HT1080 (cell line): ENCODE measurements at regions not wholly inside any gene's neighbourhood (a gene's known extent, or its start where the extent isn't known, plus 50 kb on each side); places are given as distances from the start of the nearest gene placed in this dataset.

Experiments
- DNase-seq: peaks from one replicate; pipeline ENCODE4 v3.0.0-alpha.2; 2015; ENCODE audit warnings: low read depth

DNA sequence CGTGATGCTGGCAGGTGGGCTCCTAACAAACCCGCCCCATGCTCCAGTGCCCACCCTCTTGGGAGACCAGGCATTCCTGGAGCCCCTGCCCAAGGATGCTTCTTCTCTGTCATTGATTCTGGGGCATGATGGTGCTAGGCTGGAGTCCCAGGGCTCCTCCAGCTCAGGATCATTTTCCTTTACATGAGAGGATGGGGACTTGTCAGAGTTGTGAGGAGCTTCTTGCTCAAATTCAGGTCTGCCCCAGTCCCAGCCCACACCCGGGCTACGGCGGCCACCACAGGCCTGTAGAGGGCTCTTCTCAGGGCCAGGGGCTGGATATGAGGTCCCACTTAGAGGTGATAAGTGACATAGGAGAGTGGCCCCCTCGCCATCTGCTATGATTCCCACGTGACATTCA lies 141.1 kb upstream of the COPS8 start:
- DNase-seq, result no peak

DNA sequence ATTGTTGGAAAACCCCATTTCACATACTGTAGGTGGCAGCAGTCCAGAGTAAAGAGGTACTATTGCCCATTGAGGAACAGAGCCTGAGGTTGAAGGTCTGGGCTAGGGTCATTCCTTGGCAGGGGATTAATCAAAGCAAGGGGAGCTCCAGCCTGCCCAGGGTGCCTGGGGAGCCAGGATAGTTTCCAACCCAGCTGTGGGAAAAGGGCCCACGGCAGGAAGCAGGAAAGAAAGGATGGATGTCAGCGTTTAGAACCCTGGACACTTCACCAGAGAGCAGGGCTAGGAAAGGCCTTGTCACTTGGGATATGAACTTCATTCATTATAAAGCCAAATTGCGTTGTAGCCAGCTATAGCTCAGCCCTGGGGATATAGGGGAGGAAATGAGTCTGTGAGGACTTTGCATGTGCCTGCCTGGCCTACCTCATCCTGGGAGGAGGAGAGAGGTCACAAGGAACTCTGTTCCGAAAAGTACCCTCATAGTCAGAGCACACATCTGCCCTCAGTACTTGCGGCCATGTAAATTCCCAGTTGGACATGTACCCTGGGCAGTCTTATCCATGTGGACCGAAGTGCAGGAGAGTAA lies 140.2 kb upstream of the COPS8 start:
- DNase-seq, result no peak

- peak; percentile 13 for DNase-seq
Measured at GRCh38 chr2:236946871-236947270, 138.8 kb upstream of the COPS8 start.

DNA sequence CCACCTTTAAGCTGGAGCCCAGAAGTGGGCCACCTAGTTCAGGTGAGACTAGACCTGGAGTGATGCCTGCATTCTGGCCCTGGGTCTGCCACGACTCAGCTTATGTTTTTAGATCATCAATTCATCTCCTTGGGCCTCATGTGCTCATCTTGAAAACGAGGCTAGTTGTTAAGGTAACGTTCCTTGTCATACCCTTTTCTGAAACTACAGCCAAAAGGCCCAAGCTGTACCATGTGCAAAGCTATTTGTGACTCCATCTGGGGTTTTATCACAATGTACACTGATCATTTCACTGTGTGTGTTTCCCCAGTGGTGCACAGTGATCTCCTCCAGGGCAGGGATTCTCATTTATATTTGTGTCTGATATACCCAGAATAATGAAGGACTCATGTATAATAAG lies 138.4 kb upstream of the COPS8 start:
- DNase-seq, result no peak

DNA sequence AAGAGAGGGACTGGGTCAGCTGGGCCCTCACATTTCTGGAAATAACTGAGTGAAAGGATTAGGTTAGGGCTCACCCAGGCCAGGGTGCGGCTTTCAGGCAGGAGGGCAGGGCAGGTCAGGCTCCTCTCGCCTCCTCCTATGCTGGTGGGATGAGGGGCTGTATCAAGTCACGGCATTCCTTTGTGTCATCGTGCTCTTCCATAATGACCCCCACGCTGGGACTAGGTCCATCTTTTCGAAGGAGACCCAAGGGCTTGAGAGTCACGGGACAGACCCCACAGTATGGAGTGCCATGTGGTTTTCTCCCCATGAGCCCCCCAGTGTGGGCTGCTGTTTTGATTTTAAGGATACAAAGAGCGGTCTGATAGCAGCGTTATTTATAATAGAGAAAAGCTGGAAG lies 137.8 kb upstream of the COPS8 start:
- DNase-seq, result no peak

- DNase-seq, result no peak
Measured at GRCh38 chr2:236949089-236949905, 136.4 kb upstream of the COPS8 start.

DNA sequence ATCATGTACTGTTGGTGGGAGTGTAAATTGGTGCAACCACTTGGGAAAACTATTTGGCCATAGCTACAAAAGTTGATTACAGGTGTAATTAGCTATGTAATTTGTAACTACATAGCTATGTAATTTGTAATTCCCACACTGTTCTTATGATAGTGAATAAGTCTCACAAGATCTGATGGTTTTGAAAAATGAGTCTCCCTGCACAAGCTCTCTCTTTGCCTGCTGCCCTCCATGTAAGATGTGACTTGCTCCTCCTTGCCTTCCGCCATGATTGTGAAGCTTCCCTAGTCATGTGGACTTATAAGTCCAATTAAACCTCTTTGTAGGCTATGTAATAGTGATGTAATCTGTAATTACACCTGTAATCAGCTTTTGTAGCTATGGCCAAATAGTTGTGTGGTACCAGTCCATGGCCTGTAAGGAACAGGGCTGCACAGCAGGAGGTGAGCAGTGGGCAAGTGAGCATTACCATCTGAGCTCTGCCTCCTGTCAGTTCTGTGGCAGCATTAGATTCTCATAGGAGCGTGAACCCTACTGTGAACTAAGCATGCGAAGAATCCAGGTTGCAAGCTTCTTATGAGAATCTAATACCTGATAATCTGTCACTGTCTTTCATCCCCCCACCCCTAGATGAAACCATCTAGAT lies 133.7 kb upstream of the COPS8 start:
- DNase-seq, result no peak

- DNase-seq, result no peak
Measured at GRCh38 chr2:236954641-236955040, 131.0 kb upstream of the COPS8 start.

DNA sequence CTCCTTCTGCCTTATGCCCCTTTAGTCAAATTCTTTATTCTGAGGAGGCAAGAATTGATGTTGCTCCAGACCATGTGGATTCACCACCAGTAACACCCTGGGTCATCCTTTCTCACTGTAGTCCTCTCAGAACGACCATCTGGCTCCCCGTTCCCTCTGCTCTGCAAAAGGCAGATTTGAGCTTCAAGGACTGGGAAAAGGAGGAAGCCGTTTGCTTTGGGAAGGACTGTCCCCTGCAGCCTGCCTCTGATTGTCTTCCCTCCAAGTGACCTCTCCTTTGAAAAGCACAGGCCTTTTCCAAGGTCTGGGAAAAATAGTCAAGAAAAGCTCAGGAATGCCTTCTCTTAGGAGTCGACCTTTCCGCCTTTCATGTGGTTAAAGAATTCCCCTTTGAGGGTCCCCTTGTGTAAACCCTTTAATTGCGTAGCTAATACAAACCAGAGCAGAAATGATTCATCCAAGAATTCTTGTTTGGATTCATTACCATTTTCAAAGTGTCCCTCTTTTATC lies 130.1 kb upstream of the COPS8 start:
- DNase-seq, result no peak

- no peak for DNase-seq
Measured at GRCh38 chr2:236956031-236956618, 129.6 kb upstream of the COPS8 start.

GRCh38 chr2:236956641-236957040 lies 129.0 kb upstream of the COPS8 start:
- no peak for DNase-seq

- no peak for DNase-seq
Measured at GRCh38 chr2:236959036-236959435, 126.7 kb upstream of the COPS8 start.

DNA sequence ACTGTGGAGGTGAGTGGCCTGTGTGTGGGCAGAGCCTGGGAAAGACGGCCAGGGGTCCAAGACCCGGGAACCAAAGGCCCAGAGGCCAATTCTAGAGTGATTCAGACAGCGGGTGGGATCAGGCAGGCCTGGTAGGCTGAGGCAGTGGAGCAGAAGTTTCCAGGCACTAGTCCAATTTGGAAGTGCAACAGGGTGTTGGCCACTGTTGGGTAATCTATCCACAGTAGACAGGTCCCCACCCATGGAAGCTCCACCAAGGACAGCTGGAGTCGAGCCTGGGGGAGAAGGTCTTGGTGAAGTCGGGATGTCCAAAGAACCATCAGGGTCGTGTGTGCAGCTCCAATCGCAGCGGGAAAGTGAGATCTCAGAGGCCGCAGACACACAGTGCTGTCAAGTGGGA lies 125.8 kb upstream of the COPS8 start:
- DNase-seq, result no peak

DNA sequence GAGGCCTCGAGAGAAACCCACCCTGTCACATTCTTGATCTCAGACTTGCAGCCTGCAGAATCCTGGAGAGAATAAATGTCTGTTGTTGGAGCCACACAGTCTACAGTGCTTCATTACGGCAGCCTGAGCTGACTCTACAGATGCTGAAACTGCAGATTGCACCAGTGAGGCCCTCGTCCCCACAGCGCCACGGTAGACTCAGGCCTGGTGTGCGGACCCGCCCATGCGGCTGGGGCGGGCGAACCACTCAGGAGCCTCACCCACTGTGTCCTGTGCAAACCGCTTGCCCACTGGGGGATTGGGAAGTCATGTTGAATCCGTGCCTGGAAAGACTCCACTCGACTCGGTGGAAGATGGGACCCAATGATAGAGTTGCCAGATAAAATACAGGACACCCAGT lies 125.2 kb upstream of the COPS8 start:
- no peak for DNase-seq

- DNase-seq, result no peak
Measured at GRCh38 chr2:236962816-236963215, 122.9 kb upstream of the COPS8 start.

DNA sequence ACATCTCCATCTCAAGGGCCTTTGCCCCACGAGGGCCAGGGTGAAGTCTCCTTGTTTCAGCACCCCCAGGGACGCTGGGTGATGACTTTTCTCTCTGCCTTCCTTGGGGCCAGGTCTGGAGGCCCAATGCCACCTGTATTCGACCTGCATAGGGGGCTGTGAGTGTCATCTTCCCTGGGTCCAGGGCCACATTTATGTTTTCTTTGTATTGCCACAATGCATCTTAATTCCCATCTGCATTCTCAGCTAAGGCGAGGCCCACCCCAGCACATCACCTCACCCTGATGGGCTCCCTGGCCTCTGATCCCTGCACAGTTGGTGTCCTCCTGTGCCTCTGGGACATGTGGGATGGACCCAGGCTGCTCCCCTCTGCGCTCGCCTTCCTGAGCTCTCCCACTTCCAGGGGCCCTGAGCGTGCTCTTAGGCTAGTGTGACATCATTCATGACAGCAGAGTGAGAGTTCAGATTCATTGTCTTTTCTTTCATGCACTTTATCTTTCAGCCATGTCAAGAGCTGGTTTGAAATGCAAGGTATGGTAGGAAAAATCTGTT lies 122.0 kb upstream of the COPS8 start:
- DNase-seq, result no peak

DNA sequence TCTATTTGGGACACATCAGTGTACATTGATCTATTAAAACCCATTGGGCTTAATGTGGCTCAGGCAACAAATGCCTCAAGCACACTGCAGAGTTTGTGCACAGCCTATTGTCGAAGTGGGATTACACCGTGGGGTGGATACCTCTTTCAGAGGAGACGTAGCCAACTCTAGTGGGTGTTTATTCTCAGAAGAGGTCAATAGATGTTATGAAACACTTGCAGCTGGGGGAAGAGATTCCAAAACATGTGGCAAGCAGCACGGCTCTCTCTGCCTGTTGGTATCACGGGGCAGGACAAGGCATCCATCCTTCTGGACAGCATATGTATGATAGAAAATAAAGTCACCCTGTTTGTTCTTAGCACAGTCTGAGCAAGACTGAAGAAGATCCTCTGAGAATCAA lies 121.4 kb upstream of the COPS8 start:
- no peak for DNase-seq

DNA sequence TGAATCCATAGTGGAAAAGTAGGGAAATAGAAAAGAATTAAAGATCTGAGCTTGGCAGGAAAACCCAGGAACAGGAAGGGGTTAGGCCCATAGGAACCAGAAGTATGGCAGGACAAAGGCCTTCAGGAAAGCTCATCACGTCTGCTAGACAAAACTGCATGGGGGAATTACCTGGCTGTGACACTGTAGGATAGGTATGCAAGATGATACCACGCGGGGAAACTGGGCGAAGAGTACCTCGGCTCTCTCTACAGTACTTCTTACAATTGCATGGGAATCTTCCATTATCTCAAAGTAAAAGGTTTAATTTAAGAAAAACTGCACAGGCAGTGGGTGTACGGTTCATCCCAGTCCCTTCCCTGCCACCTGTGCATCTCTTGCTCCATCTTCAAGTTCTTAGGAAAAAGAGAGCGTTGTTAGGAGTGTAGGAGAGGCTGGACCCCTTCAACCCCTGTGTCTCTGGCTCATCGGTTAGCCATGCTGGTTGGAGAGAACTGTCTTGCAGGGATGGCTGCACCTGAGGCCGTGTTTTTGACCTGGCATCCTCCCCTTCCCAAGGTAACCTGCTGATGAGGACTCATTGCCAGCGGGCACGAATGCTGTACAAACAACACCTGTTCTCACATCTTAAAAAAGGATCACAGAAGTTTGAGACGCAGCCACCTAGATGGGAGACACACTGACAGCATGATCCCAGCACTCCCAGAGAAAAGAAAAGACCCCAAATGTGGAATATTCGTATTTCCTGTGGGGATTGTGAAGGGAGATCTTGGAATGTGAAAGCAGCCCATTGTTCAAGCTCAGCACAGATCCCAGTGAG lies 120.5 kb upstream of the COPS8 start:
- no peak for DNase-seq

DNA sequence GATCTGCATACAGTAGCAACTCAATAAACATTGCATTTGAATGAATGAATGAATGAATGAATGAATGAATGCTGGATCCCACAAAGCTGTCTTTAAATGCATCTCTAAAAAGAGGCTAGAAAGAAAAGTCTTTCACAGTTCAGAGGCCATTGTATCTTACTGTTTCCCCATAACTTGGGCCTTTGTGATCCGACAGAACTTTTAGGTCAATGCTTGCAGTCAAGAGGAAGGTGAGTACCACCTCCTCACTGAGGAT lies 119.9 kb upstream of the COPS8 start:
- no peak for DNase-seq

GRCh38 chr2:236967499-236967783 lies 118.2 kb upstream of the COPS8 start:
- no peak for DNase-seq

DNA sequence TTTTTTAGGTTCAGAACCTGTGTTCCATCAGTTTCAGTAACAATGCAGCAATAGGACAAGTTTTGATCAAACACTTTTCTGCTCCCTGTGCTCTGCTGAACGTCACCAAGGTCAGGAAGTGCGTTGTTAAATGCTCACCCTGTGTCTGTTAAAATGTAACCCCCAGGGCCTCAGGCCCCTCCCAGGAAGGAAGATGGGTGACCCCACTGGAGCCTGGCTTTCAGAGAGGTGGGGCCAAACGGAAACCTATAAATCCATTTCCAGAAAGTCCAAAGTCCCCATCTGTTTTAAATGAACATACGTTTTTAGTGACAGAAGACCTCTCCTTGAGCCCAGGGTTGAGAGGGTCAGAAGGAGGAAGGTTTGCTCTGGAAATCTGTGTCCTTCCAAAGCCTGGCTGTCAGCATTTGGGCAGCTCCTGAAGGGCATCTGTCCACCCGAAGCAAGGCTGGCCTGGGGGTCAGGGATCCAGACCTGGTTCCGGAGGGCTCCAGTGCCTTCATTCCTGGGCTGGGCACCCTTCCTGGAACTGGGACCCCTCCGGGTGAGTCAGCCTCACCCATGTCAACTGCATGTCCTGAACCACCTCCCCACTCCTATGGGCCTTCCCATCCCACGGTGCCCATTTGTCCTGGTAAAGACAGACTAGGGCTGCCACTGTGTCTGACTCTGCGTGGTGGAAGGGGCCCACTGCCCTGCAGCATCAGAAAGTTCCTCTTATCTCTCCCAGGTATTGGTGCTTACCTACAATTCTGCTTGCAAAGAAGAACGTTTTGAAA lies 117.4 kb upstream of the COPS8 start:
- DNase-seq, result no peak
